GM19397 (cell line): ENCODE measurements at regions not wholly inside any gene's neighbourhood (a gene's known extent, or its start where the extent isn't known, plus 50 kb on each side); places are given as distances from the start of the nearest gene placed in this dataset.
A peak's percentile ranks its signal among the peaks of the same experiment; 100 is the strongest.

Source experiments
- ATAC-seq: cut with Tn5 transposase; IDR thresholded peaks from one replicate; pipeline ENCODE4 v1.9.1; 2021; ENCODE audit warnings: mild to moderate bottlenecking, moderate library complexity; ENCODE audit not compliant: unreplicated experiment

DNA sequence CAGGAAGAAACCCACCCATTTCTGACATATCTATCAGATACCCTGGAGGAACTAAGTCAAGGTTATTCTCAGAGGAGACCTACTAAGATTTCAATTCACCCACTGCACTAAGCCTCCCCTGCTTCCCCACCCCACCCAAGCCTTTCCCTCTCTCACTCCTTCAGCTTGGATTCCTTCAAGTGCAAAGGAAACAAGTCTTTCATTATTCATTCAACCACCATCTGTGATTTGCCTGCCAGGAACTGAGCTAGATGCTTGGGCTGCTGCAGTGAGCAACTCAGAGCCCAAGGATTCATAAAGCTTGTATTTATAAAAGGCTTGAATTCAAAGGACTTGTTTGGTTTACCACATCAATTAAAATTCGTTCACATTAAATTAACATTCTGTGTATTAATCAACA lies 161.3 kb downstream of the GXYLT1 start:
- no peak for ATAC-seq

DNA sequence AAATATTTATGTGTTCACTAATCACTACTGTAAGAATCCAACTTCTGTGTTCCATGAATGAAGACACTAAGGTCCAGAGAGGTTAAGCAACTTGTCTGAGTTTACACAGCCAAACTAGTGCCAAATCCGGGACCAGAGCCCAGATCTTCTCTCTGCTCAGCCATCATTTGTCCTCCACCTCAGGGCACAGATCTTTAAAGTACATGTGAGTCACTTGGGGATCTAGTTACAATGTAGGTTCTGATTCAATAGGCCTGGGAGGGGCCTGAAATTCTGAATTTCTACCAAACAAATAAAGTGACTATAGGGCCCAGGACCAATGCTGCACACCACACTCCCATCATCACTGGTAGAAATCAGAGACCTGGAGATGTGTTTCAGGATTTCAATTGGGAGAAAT lies 162.9 kb downstream of the GXYLT1 start:
- ATAC-seq = no peak

DNA sequence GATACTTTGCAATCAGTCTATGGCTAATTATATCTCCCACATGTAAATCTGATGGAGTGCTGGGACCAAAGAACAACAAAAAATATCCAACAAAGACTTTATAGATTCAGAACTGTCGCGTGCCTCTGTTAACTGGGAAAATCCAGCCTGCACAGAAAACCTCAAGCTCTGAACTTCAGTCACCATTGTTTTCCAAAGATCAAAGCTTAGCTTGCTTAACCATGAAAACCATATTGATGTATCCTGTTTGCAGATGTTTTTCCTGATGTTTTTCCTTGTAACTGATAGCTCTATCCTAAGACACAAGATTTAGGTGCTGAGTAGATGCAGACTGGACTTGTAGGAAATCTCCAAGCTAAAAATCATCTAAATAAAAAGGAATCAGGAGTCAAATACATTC lies 163.7 kb downstream of the GXYLT1 start:
- no peak for ATAC-seq

DNA sequence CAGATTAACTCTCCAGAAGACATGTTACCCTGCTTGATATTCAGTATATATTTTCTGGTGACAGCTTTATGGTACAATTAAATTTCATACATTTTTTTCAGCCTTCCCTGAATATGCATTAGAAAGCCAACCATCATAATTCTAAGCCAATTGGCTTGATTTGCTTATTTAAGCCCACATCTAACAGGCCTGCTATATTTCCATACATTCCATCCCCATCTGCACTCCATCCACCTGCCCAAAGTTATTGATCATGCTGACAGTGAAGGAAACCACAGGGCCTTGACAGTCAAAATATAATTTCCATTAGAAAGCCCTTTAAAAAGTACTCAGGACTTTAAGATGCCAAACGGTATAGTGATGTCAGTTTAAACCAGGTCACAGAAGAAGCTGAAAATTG lies 164.3 kb downstream of the GXYLT1 start:
- no peak for ATAC-seq

DNA sequence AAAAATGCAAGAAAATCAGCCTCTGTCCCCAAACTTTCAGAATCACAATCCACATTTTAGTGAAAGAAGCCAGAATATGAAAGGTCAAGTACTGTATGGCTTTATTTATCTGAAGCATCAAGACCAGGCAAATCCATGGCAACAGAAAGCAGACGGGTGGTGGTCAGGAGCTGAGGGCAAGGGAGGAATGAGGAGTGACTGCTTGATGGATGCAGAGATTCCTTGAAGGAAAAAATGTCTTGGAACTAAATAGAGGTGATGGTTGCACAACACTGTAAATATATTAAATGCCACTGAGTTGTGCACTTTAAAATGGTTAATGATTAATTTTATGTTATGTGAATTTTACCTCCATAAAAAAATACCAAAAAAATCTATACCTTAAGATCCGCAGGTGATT lies 165.1 kb downstream of the GXYLT1 start:
- no peak for ATAC-seq

DNA sequence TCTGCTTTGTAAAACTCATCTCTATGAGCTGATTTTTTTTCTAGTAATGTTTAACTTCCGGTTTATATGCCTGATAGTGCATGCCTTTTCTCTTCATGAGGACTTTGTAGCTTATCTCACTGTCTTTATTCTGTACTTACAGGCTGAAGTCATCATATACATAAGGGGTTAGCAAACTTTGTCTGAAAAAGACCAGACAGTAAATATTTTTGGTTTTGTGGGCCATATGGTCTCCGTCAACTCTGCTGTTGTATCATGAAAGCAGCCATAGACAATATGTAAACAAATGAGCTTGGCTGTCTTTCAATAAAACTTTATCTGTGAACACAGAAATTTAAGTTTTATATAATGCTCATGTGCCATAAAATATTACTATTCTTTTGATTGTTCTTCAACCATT lies 172.1 kb downstream of the GXYLT1 start:
- no peak for ATAC-seq

DNA sequence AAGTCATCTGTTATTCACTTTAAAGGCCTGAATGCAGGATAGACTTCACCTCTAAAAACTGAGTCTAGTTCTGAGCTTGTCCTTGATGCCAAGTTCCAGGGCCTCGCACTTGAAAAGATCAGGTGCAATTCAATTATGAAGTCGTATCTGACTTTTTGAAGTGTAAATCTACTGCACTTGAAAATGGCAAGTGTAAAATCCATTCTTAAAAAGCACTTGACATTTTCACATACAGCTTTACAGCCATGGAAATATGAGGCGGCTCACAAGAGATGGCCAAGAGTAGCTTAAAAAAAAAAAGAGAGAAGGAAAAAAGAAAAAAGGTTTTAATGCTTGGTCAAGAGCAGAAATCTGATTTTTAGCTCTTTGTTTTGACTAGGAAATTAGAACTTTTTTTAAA lies 172.5 kb downstream of the GXYLT1 start:
- ATAC-seq = no peak

DNA sequence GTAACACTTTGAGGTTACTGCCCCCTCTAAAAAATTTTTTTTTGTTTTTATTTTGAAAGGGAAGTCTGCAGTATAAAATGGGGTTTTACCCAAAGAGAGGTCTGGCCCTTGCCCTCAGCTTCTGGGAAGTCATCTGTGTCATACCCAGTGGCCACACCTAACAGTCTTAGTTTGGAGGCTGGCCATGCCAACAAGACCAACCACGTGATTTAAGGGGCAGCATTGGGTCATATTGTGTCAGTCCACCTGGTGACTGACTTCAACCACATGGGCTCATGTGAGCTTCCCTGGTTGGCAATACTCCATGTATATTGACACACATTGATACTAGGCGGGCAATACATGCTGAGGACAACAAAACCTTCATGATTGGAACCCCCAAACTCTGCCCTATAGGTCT lies 173.9 kb downstream of the GXYLT1 start:
- ATAC-seq = no peak

DNA sequence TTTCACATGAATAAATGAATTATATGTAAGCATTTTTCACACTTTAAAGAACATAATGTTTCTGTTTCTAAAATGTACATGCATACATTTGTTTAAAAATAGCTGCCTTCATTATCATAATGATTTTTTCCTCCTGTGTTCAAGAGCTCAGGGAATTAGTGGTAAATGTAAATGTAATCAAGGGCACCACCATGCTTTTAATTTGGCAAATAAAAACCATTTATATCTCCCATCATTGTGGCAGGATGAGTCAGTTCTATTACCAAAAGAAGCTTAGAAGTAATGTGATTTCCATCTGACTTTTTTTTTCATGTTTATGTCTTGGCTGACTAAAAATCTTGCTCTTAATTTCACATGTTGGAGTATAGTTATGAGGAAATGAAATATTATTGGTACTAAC lies 176.1 kb downstream of the GXYLT1 start:
- no peak for ATAC-seq

DNA sequence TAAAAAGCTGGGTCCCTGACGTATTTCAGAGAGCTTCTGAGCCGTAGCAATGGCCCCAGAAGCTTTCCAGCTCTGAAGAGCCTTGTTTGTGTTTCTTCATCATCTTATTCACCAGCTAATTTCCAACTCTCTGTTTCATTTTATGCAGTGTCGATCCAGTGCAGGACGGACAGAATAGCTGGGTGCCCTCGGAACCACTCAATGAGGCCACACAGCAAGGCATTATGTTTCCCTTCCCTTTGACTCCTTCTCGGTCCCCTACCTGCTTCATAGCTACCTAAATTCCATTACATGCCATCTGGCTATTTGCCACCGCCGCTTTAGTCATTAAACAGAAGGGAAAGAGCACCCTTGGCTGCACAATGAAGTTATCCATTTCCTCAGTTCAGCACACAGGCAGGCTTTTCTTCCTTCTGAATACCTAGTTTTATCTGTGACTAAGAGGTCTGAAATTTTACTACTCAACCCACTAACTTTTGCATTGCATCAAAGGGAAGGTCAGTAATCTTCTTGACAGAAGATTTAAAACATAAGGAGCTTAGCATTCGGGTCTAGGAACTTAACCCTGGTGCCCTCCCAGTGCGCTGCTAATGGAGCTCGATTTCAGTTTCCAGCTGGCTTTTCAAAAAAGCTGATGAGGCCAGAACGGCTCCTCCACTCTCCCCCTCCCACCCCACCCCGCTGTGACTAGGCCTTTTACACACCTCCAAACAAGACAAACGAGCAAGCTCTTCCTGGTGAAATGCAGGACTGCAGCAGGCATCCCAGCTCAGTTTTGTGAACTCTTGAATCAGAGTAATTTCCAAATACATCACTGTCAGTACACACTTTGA lies 176.8 kb downstream of the GXYLT1 start:
- no peak for ATAC-seq

DNA sequence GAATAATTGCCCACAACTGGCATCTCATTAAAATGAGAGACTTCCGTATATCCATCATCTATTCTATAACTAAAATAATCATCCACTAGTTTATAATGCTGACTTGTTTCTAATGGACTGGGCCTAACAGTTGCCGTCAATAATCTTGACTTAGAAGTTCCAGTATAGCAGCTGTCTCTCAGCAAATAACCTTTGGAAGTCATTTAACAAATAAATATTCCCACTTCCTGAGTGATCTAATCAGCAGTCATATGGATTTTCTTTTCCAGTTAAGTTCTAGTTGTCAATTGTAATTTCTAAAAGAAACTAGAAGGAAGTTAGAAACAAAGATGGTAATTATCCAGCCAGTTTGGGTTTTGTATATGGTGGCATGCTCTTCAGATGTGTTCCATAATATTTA lies 177.8 kb downstream of the GXYLT1 start:
- no peak for ATAC-seq

DNA sequence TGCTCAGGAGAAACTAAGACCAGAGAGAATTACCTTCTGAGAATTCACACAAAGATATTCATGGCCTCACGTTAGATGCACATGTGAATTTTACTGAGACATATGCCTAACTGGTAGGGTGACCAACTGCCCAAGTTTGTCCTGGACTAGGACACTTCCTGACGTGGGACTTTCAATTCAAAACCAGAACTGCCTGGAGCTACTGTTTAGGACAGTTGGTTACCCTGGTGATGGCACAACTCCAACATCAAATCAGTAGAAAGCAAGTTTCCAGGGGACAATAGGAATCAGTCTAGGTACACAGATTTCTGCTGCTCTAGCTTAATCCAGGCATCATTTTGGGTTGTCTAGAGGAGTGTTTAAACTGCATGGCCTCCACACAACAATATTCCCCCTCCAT lies 178.7 kb downstream of the GXYLT1 start:
- no peak for ATAC-seq

DNA sequence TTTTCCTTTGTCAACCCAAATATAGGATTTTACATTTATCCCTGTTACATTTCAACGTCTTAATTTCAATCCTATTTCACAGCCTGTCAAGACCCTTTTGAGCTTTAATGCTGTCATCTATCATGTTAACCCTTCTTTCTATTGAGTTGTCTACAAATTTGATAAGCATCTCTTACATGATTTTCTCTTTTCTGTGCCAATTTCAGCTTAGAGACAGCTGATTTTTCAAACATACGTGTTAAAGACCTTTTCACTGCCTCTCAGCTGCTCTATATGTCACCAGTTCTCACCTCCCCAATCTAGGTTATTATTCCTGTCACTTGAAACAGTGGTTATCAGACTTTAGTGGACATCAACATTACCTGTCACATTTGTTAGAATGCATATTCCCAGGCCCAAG lies 181.3 kb downstream of the GXYLT1 start:
- ATAC-seq = no peak

DNA sequence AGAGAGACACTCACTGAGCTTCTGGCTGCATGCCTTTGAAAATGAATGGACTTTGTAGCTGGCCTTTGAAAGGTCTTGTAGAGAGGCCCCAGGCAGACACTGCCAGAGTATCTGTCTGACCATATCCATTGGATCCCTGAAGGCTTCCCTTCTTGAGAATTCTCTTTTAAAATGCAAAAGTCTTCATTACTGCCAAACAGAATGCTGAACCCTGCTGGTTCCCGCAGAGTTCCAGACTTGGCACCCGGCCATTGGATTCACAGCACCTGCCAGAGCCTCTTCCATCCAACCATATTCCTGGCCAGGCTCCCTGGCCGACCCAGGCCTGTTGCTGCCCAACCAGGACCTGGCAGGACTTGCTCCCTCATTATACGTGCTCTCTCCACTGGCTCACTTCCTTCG lies 182.5 kb downstream of the GXYLT1 start:
- ATAC-seq = no peak

DNA sequence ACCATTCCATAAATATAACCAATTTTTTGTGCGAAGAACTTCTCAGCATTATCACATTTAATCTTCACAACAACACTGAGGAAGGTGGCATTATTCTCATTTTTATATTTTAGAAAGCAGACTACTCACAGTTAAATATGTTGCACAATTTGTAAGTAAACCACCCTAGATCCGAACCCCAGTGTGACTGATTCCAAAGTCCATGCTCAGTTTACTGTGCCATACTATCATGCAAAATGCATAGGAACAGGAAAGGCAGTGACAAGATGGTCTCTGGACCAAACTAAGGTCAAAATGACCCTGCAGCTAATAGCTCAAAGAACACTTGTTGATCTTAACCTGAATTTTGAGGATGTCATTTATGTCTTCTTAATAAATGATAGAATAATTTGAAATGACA lies 185.4 kb downstream of the GXYLT1 start:
- ATAC-seq = no peak

DNA sequence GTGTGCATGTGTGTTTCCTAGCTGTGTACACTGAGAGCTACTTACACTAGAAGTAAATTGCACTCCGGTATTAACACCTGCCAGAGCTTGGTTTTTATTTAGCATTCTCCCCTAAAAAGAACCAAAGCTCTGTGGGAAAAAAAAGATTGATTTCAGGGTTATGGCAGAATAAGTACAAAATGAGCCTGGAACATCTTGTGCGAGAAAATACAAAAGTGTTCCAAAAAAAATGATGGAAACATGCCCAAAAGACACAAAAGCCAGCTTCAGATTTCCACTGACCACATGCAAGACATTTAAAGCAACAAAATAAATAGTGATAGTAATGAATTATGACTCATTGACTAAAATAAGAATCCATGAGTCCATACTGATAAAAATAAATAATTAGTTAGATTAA lies 188.3 kb downstream of the GXYLT1 start:
- ATAC-seq = no peak

DNA sequence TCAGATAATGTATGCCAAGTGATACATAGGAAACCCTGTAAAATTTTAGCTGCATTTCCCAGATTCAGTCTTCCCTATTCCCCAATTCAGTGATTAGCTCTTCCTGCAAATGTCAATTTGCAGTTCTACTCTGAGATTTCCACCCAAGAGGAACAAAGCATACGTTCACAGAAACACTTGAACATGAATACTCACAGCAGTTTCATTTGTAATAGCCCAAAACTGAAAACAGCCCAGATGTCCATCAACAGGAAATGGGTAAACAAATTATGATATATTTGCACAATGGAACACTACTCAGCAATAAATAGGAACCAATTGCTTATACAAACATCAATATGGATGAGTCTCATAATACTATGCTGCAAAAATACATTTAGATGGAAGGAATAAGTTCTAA lies 194.2 kb downstream of the GXYLT1 start:
- peak; percentile 60 for ATAC-seq

DNA sequence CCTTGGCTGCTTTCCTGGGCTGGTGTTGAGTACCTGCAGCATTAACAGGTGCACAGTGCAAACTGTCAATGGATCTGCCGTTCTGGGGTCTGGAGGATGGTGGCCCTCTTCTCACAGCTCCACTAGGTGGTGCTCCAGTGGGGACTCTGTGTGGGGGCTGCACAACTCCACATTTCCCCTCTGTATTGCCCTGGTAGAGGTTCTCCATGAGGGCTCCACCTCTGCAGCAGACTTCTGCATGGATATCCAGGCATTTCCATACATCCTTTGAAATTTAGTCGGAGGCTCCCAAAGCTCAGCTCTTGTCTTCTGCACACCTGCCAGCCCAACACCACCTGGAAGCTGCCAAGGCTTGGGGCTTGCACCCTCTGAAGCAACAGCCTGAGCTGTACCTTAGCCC lies 198.6 kb downstream of the GXYLT1 start:
- no peak for ATAC-seq

DNA sequence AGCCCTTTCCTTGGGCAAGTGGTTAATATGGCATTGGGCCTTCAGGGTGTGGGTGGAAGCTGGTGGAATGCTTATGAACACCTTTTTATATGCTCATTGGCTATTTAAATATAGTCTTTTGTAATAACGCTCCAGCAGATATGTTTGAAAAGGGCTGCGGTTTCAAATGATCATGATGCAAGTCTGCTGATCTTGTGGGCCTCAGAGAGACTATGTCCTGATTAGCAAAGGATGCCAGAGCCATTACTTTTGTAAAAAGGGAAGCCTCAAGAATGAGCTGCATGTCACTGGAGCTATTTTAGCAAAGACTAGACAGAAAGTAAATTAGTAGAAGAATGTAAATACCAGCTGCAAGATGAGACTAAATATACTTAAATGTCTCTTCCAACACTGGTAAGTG lies 200.5 kb downstream of the GXYLT1 start:
- ATAC-seq = no peak

DNA sequence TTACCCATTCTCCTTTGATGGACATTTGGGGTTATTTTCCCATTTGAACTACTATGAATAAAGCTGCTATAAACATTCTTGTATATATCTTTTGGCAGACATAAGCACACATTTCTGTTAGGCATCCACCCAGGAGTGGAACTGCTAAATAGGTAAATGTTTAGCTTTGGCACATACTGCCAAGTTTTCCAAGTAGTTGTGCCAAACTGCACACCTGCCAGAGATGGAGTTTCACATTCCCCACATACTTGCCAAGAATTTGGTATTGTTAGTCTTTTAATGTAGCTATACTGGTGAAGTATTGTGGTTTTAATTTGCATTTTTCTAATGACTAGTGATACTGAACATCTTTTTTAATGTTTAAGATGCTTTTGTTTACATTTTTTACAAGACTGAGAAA lies 201.0 kb downstream of the GXYLT1 start:
- no peak for ATAC-seq

DNA sequence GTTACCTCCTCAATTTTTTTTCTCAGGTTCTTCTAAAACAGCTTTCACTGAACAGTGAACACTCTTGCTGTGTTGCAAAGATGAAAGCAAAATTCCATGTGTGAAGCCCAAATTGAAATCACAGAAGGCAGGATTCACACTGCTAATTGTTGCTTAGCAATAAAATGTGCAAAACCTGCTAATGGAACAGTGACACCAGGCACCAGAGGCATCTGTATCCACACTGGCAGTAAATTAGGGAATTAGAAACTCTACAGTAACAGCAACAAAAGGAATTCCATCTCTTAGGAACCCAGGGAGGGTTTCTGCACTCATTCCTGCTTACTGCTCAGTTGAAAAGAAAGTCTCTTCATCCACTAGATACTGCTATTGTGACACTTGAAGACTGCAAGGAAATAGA lies 202.3 kb downstream of the GXYLT1 start:
- ATAC-seq = no peak

DNA sequence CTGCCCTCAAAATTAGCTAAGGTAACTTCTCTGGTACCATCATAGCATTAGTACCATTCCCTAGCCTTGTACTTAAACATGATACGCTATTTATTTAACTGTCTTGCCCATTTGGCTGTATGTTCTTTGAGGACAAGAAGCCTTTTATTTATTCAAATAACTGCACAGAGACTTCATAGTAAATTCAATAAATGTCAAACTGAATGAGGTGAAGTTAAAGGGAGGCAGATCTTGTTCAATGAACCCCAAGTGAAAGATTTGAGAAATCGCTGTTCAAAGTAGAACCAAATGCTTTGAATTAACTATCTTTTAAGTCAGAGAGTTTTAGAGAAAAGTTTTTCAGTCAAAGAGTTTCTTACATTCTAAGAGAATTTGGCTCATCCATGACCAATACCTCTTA lies 203.6 kb downstream of the GXYLT1 start:
- ATAC-seq = no peak

DNA sequence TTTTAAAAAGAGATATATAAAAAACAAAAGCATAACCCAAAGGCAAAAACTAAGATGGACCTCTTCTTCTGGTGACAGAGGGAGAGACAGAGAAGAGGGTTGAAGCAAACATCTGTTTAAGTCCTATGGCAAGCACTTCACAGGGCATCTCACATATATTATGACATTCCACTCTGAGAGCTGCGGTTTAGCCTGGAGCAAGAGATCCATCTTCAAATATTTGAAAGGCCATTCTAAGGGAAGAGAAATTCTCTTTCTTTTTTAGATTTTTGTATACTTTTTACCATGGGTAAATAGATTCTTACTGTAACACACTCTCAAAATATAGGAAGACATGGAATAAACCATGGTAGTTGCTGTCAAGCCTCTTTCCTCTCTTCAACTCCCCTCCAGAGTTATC lies 204.1 kb downstream of the GXYLT1 start:
- ATAC-seq = no peak
